H7 (cell line): ENCODE measurements at regions not wholly inside any gene's neighbourhood (a gene's known extent, or its start where the extent isn't known, plus 50 kb on each side); places are given as distances from the start of the nearest gene placed in this dataset.

Experiments used
- DNase-seq: peaks from one replicate; pipeline ENCODE4 v3.0.0; 2012
- H3K27me3 ChIP-seq: 2 replicates; pipeline ENCODE4 v1.6.0; 2011; ENCODE audit warnings: mild to moderate bottlenecking, low read length; ENCODE audit not compliant: control insufficient read depth, insufficient read depth
- H3K36me3 ChIP-seq: replicated peaks from 2 replicates; pipeline ENCODE4 v1.5.1; 2011; ENCODE audit warnings: low read length; ENCODE audit not compliant: control insufficient read depth, insufficient read depth
- H3K4me3 ChIP-seq: 2 replicates; pipeline ENCODE4 v1.5.1; 2011; ENCODE audit warnings: low read depth, mild to moderate bottlenecking, control low read depth, low read length, moderate library complexity; ENCODE audit not compliant: insufficient read depth

DNA sequence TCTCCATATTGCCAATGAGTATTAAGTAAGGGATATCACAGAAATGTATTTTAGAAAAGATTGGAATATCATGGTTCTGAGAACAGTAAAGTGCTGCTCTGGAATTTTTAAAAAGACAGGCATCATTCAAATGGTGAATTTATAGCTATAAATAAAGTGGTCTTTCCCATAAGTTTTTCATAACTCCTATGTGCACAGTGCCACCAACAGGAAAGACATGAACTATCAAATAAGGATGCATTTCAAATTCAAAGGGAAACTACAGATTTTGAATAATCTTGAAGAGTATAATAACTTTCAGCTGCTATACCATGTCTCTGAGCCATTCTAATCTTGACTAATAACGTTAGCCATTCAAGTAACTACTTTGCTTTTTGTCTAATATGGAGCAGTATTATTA, 456.8 kb upstream of the GJE1 start:
- no peak for DNase-seq
- H3K4me3 ChIP-seq, result no peak overlapping the region
- H3K36me3 ChIP-seq, result no peaks in the 10 kb centered on the region
- H3K27me3 ChIP-seq, result no peaks in the 10 kb centered on the region

- DNase-seq, result no peak
- Histone ChIP-seq H3K27me3 (no peaks in the 10 kb centered on the region), H3K36me3 (no peaks in the 10 kb centered on the region)
Observed at GRCh38 chr6:141669141-141669540, 463.6 kb upstream of the GJE1 start.

DNA sequence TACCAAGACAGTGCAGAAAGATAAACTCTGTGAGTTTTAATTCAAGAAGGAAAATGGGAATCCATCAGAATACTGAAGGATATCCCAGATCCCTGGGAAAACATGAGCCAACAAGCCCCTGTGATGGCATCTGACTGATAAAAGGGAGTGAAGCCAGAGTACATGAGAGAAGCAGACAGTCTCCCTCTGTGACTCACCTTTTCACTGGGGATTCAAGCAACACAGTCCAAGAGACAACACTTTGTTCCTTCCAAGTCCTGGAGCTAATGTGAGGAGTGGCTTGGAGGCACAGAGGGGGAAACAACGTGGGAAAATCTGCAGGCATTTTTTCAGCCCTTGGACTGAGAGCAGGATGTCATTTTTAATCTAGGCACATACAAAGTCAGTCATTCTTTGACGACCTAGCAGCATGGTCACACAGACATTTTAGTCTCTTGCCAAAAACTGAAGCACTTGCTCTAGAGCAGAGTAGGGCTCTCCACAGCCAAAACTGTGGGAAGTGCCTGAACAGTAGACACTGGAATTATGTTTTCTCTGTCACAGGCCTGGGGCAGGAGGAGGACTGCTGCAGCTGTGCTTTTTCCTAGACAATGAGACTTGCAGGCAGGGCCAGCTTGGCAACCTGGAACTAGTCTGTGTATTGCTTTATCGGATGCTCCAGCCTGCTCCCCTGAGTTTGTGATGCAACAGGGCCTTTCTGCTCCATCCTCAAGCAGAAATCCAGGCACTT, 465.0 kb upstream of the GJE1 start:
- H3K27me3 ChIP-seq, result no peaks in the 10 kb centered on the region
- DNase-seq, result no peak
- no peaks in the 10 kb centered on the region for H3K36me3 ChIP-seq
- H3K4me3 ChIP-seq, result no peak overlapping the region

More at GRCh38 chr6:141669141-141669540, 463.6 kb upstream of the GJE1 start:
- no peak overlapping the region for H3K4me3 ChIP-seq

GRCh38 chr6:141666187-141666586, 466.5 kb upstream of the GJE1 start:
- no peak overlapping the region for H3K4me3 ChIP-seq
- no peaks in the 10 kb centered on the region for H3K27me3 ChIP-seq
- H3K36me3 ChIP-seq, result no peaks in the 10 kb centered on the region
- DNase-seq, result no peak

- Histone ChIP-seq H3K36me3 (no peaks in the 10 kb centered on the region), H3K4me3 (no peak overlapping the region), H3K27me3 (no peaks in the 10 kb centered on the region)
- no peak for DNase-seq
Observed at GRCh38 chr6:141664744-141665143, 468.0 kb upstream of the GJE1 start.

GRCh38 chr6:141659582-141659981, 473.1 kb upstream of the GJE1 start:
- Histone ChIP-seq H3K36me3 (no peaks in the 10 kb centered on the region), H3K27me3 (no peaks in the 10 kb centered on the region), H3K4me3 (no peak overlapping the region)
- DNase-seq, result no peak

- DNase-seq, result no peak
- H3K36me3 ChIP-seq, result no peaks in the 10 kb centered on the region
- H3K27me3 ChIP-seq, result no peaks in the 10 kb centered on the region
- H3K4me3 ChIP-seq, result no peak overlapping the region
Observed at GRCh38 chr6:141658696-141659095, 474.0 kb upstream of the GJE1 start.

GRCh38 chr6:141657812-141658211, 474.9 kb upstream of the GJE1 start:
- no peaks in the 10 kb centered on the region for H3K27me3 ChIP-seq
- no peak for DNase-seq
- H3K36me3 ChIP-seq, result no peaks in the 10 kb centered on the region

DNA sequence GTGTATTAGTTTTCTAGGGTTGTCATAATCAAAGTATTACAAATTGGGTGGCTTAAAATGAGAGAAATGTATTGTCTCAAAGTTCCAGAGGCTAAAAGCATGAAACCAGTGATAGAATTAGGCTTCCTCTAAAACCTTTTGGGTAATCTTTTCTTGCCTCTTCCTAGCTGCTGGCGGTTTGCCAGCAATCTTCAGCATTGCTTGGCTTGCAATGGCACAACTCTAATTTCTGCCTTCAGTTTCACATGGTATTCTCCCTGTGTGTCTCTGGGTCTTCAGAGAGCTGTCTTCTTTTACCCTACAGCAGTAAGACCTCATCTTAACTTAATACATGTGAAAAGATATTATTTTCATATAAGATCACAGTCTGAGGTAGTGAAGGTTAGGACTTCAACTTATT, 479.1 kb upstream of the GJE1 start:
- H3K36me3 ChIP-seq, result no peaks in the 10 kb centered on the region
- H3K27me3 ChIP-seq, result no peaks in the 10 kb centered on the region
- H3K4me3 ChIP-seq, result no peak overlapping the region
- DNase-seq, result no peak

More at GRCh38 chr6:141657812-141658211, 474.9 kb upstream of the GJE1 start:
- H3K4me3 ChIP-seq, result no peak overlapping the region

DNA sequence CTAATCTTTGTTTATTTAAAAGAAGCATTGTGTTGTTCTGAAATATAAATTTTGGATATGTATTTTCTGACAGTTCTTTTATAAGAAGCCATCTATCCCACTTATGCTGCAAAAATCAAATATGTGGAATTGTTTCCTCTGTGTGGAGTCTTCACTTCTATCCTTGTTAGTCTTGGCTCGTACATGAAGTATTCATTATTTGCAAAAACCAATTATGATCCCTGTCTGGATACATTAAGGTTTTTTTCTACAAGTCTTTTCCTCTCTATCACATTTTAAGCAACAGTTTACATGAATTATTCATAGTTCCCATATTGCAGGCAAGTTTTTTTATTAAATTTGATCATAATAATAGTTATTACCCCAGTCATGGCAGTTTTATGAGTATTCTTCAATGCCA, 490.8 kb upstream of the GJE1 start:
- DNase-seq, result no peak
- no peaks in the 10 kb centered on the region for H3K36me3 ChIP-seq
- no peak overlapping the region for H3K4me3 ChIP-seq
- no peaks in the 10 kb centered on the region; the same call in 1 of the 2 replicates for H3K27me3 ChIP-seq

- Histone ChIP-seq H3K27me3 (no peaks in the 10 kb centered on the region; the same call in 1 of the 2 replicates), H3K4me3 (no peak overlapping the region), H3K36me3 (no peaks in the 10 kb centered on the region)
- no peak for DNase-seq
Observed at GRCh38 chr6:141641406-141641805, 491.3 kb upstream of the GJE1 start.

- DNase-seq, result no peak
- Histone ChIP-seq H3K27me3 (no peaks in the 10 kb centered on the region; the same call in 1 of the 2 replicates), H3K36me3 (no peaks in the 10 kb centered on the region), H3K4me3 (no peak overlapping the region)
Observed at GRCh38 chr6:141635621-141636020, 497.1 kb upstream of the GJE1 start.

GRCh38 chr6:141634269-141634668, 498.5 kb upstream of the GJE1 start:
- no peaks in the 10 kb centered on the region for H3K27me3 ChIP-seq
- H3K36me3 ChIP-seq, result no peaks in the 10 kb centered on the region
- no peak for DNase-seq
- H3K4me3 ChIP-seq, result no peak overlapping the region

DNA sequence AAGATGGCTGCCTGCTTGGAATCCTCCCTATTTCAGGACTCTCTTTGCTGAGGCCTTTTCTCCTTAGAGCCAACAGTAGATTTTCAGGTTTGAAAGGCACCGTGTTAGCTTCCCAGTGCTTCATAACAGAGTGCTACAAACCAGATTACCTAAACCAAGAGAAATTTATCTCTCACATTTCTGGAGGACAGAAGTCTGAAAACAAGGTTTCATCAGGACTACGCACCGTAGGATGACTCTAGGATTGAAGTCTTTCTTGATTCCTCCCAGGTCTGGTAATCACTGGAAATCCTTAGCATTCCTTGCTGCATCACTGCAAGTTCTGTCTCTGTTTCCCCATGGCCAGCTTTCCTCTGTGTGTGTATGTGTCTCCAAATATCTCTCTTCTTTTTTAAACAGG, 508.4 kb upstream of the GJE1 start:
- no peaks in the 10 kb centered on the region for H3K36me3 ChIP-seq
- no peak overlapping the region for H3K4me3 ChIP-seq
- DNase-seq, result no peak
- no peaks in the 10 kb centered on the region for H3K27me3 ChIP-seq

GRCh38 chr6:141618180-141618581, 514.5 kb upstream of the GJE1 start:
- no peak overlapping the region for H3K4me3 ChIP-seq
- H3K36me3 ChIP-seq, result no peaks in the 10 kb centered on the region
- no peaks in the 10 kb centered on the region for H3K27me3 ChIP-seq
- no peak for DNase-seq

GRCh38 chr6:141610741-141611140, 522.0 kb upstream of the GJE1 start:
- no peak overlapping the region for H3K4me3 ChIP-seq
- no peaks in the 10 kb centered on the region for H3K27me3 ChIP-seq
- no peaks in the 10 kb centered on the region for H3K36me3 ChIP-seq
- DNase-seq, result peak; percentile 6
